B cell (primary cell): ENCODE measurements at regions not wholly inside any gene's neighbourhood (a gene's known extent, or its start where the extent isn't known, plus 50 kb on each side); places are given as distances from the start of the nearest gene placed in this dataset.
"Not testable (repeated sequence)": the region's sequence is repeated elsewhere in the genome, so short reads cannot be mapped to it uniquely, and the experiment has no call there.

Experiments used
- CTCF ChIP-seq: fragments of 200-600 bp; IDR thresholded peaks from one replicate; pipeline ENCODE4 v1.8.0; 2022; ENCODE audit warnings: antibody characterized with exemption, mild to moderate bottlenecking
- EZH2 ChIP-seq: IDR thresholded peaks from 2 replicates; pipeline ENCODE4 v1.6.1; 2012; ENCODE audit warnings: borderline replicate concordance, low read depth, mild to moderate bottlenecking, moderate library complexity, low read length; ENCODE audit not compliant: insufficient read depth, poor library complexity, severe bottlenecking

GRCh38 chr9:62679020-62679419 lies 1489.2 kb downstream of the SPATA31A7 start:
- TF ChIP-seq CTCF, EZH2: not testable (repeated sequence)
